PC-3 (cell line): ENCODE measurements at regions not wholly inside any gene's neighbourhood (a gene's known extent, or its start where the extent isn't known, plus 50 kb on each side); places are given as distances from the start of the nearest gene placed in this dataset.

Experiments used
- ATAC-seq: fragments of 200-7000 bp; cut with Tn5 transposase; 2 replicates; pipeline ENCODE4 v1.9.1; 2020; ENCODE audit warnings: mild to moderate bottlenecking, moderate library complexity
- BruUV-seq: library from RNA; stranded (reverse); fragments of 400-500 nt; replicated peaks from 2 replicates; lab custom pipeline; 2021; lab: Mats Ljungman, UMichigan
- CTCF ChIA-PET: fragments of 300-600 bp; sonication (Branson Sonifier 250); formaldehyde crosslinking; loops from one replicate; lab custom pipeline; 2022; ENCODE audit warnings: antibody characterized with exemption; lab: Charles Lee
- POLR2A ChIA-PET: fragments of 300-600 bp; sonication (Branson Sonifier 250); formaldehyde crosslinking; loops from one replicate; lab custom pipeline; 2022; ENCODE audit warnings: antibody characterized with exemption; ENCODE audit not compliant: unreplicated experiment; lab: Charles Lee
- DNase-seq: peaks from one replicate; pipeline ENCODE4 v3.0.0-alpha.2; 2015
- H2AFZ ChIP-seq: fragments of 300-600 bp; sonication (generic); 2 replicates; pipeline ENCODE4 v1.6.0; 2016; ENCODE audit warnings: antibody characterized with exemption, low read length
- H3F3A ChIP-seq: fragments of 300-600 bp; sonication (generic); one replicate; pipeline ENCODE4 v1.6.0; 2017; ENCODE audit warnings: antibody characterized with exemption, low read length, control low read depth, mild to moderate bottlenecking; ENCODE audit not compliant: unreplicated experiment
- H3K27ac ChIP-seq: fragments of 300-600 bp; sonication (generic); 2 replicates; pipeline ENCODE4 v1.5.1; 2016; ENCODE audit warnings: mild to moderate bottlenecking, low read length
- H3K27me3 ChIP-seq: fragments of 300-600 bp; sonication (generic); 2 replicates; pipeline ENCODE4 v1.6.1; 2016; ENCODE audit warnings: low read length, mixed read lengths
- H3K36me3 ChIP-seq: fragments of 300-600 bp; sonication (generic); 2 replicates; pipeline ENCODE4 v1.6.1; 2016; ENCODE audit warnings: low read depth, mixed run types, low read length, mixed read lengths
- H3K4me1 ChIP-seq: fragments of 300-600 bp; sonication (generic); 2 replicates; pipeline ENCODE4 v1.5.1; 2016; ENCODE audit warnings: low read length; ENCODE audit not compliant: insufficient read depth
- H3K4me2 ChIP-seq: fragments of 300-600 bp; sonication (generic); 2 replicates; pipeline ENCODE4 v1.6.0; 2016; ENCODE audit warnings: low read length
- H3K4me3 ChIP-seq: fragments of 300-600 bp; sonication (generic); 2 replicates; pipeline ENCODE4 v1.5.1; 2016; ENCODE audit warnings: mild to moderate bottlenecking, low read length, mixed read lengths
- H3K79me2 ChIP-seq: fragments of 300-600 bp; sonication (generic); 2 replicates; pipeline ENCODE4 v1.6.1; 2017; ENCODE audit warnings: low read length, mixed read lengths
- H3K9ac ChIP-seq: fragments of 300-600 bp; sonication (generic); 2 replicates; pipeline ENCODE4 v1.6.0; 2016; ENCODE audit warnings: mild to moderate bottlenecking, low read length
- H3K9me2 ChIP-seq: fragments of 300-600 bp; sonication (generic); replicated peaks from 2 replicates; pipeline ENCODE4 v1.6.1; 2016; ENCODE audit warnings: mixed run types, low read length, mixed read lengths
- H3K9me3 ChIP-seq: fragments of 300-600 bp; sonication (generic); 2 replicates; pipeline ENCODE4 v1.6.1; 2016; ENCODE audit warnings: low read length, mixed read lengths
- H4K20me1 ChIP-seq: fragments of 300-600 bp; sonication (generic); 2 replicates; pipeline ENCODE4 v1.6.1; 2016; ENCODE audit warnings: low read length, mixed read lengths
- CTCF ChIP-seq: fragments of 300-600 bp; sonication (generic); conservative IDR thresholded peaks from 2 replicates; pipeline ENCODE4 v1.5.1; 2017; ENCODE audit warnings: antibody characterized with exemption, low read depth, mild to moderate bottlenecking, low read length
- EZH2 ChIP-seq: fragments of 300-600 bp; sonication (generic); IDR thresholded peaks from one replicate; pipeline ENCODE4 v1.6.1; 2017; ENCODE audit warnings: antibody characterized with exemption, mild to moderate bottlenecking, low read length; ENCODE audit not compliant: unreplicated experiment
- EZH2phosphoT487 ChIP-seq: fragments of 300-600 bp; sonication (generic); IDR thresholded peaks from 2 replicates; pipeline ENCODE4 v1.6.1; 2018; ENCODE audit warnings: mild to moderate bottlenecking, antibody characterized with exemption, low read length, borderline replicate concordance
- intact Hi-C: fragments of 100-400 bp; cut with micrococcal nuclease; formaldehyde crosslinking; loops from 2 replicates; pipeline ENCODE4 v1.9.0; 2023

GRCh38 chr11:109957000-109957399 lies 136.2 kb upstream of the ZC3H12C start:
- Histone ChIP-seq H3K9me3 (no peaks in the 10 kb centered on the region), H3K27me3 (no peaks in the 10 kb centered on the region), H3K4me1 (no peaks in the 10 kb centered on the region), H3K4me3 (no peak overlapping the region), H3F3A (no peaks in the 10 kb centered on the region), H3K27ac (no peak overlapping the region), H3K79me2 (no peaks in the 10 kb centered on the region), H4K20me1 (no peaks in the 10 kb centered on the region), H2AFZ (no peak overlapping the region), H3K4me2 (no peak overlapping the region), H3K9ac (no peak overlapping the region), H3K36me3 (no peaks in the 10 kb centered on the region), H3K9me2 (no peaks in the 10 kb centered on the region)
- intact Hi-C loops: no loop called here
- BruUV-seq: no TSS peak
- ATAC-seq: no peak
- ChIA-PET CTCF (no interaction called here), POLR2A (no interaction called here)
- DNase-seq: no peak
- TF ChIP-seq CTCF (no peak), EZH2 (no peak), EZH2phosphoT487 (no peak)

GRCh38 chr11:109957601-109958000 lies 135.6 kb upstream of the ZC3H12C start:
- Histone ChIP-seq H3K4me1 (no peaks in the 10 kb centered on the region), H4K20me1 (no peaks in the 10 kb centered on the region), H3K36me3 (no peaks in the 10 kb centered on the region), H3K9ac (no peak overlapping the region), H2AFZ (no peak overlapping the region), H3K27ac (no peak overlapping the region), H3F3A (no peaks in the 10 kb centered on the region), H3K9me2 (no peaks in the 10 kb centered on the region), H3K27me3 (no peaks in the 10 kb centered on the region), H3K79me2 (no peaks in the 10 kb centered on the region), H3K4me3 (no peak overlapping the region), H3K9me3 (no peaks in the 10 kb centered on the region), H3K4me2 (no peak overlapping the region)
- BruUV-seq: no TSS peak
- ChIA-PET POLR2A (no interaction called here), CTCF (no interaction called here)
- DNase-seq: no peak
- TF ChIP-seq CTCF: no peak
- no peak for TF ChIP-seq EZH2phosphoT487
- intact Hi-C loops: no loop called here
- ATAC-seq: no peak; the same call in 1 of the 2 replicates

- no peak overlapping the region for H3K27ac ChIP-seq
- no peaks in the 10 kb centered on the region for H3K9me2 ChIP-seq
- H3K9me3 ChIP-seq: no peaks in the 10 kb centered on the region
- H3K4me1 ChIP-seq: no peaks in the 10 kb centered on the region
- H3K4me3 ChIP-seq: no peak overlapping the region
- no peak for ATAC-seq
- H3K79me2 ChIP-seq: no peaks in the 10 kb centered on the region
- H3K4me2 ChIP-seq: no peak overlapping the region
- H3K36me3 ChIP-seq: no peaks in the 10 kb centered on the region
- ChIA-PET POLR2A (no interaction called here), CTCF (no interaction called here)
- no peaks in the 10 kb centered on the region for H3K27me3 ChIP-seq
- no peaks in the 10 kb centered on the region for H3F3A ChIP-seq
- TF ChIP-seq CTCF: no peak
- BruUV-seq: no TSS peak
- H4K20me1 ChIP-seq: no peaks in the 10 kb centered on the region
- no peak overlapping the region for H3K9ac ChIP-seq
- DNase-seq: no peak
- H2AFZ ChIP-seq: no peak overlapping the region
- intact Hi-C loops: no loop called here
Observed at GRCh38 chr11:109958131-109958820, 134.9 kb upstream of the ZC3H12C start.
